GM13976 (cell line): ENCODE measurements at regions not wholly inside any gene's neighbourhood (a gene's known extent, or its start where the extent isn't known, plus 50 kb on each side); places are given as distances from the start of the nearest gene placed in this dataset.

Experiments used
- DNase-seq: peaks from one replicate; pipeline ENCODE4 v3.0.0; 2012; ENCODE audit warnings: low spot score
- CTCF ChIP-seq: IDR thresholded peaks from 2 replicates; pipeline ENCODE4 v1.5.1; 2012; ENCODE audit warnings: borderline replicate concordance, mild to moderate bottlenecking; ENCODE audit not compliant: insufficient read depth; ENCODE audit errors: extremely low read depth, missing control alignments, control extremely low read depth
- in situ Hi-C: fragments of 300-500 bp; cut with MboI; formaldehyde crosslinking; loops from one replicate; pipeline ENCODE4 v1.12.0; 2022; ENCODE audit warnings: low sequenced_read_pairs, mixed read lengths, inconsistent platforms; ENCODE audit not compliant: unreplicated experiment

DNA sequence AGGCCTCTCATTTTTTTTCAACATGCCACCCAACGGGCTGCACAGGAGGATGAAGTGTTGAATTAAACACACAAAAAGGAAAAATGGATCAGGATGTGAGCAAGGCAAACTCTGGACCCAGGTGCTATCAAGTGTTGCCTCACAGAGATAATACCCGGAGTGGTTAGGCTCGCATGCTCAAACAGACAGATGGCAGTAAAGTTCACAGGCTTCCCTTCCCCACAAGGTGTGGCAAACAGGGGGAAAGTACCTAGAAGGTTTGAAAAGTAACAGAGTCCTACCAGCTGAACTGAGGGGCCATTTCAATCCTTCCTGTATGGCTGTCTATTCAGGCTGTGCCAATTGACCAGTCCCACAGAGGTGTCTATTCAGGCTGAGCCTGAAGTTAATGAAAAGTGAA, 123.9 kb upstream of the GC start:
- no peak for DNase-seq
- in situ Hi-C loops = no loop called here
- no peak for TF ChIP-seq CTCF

GRCh38 chr4:71913275-71913674, 118.5 kb upstream of the NPFFR2 start:
- no peak for DNase-seq
- in situ Hi-C loops = no loop called here
- no peak for TF ChIP-seq CTCF

DNA sequence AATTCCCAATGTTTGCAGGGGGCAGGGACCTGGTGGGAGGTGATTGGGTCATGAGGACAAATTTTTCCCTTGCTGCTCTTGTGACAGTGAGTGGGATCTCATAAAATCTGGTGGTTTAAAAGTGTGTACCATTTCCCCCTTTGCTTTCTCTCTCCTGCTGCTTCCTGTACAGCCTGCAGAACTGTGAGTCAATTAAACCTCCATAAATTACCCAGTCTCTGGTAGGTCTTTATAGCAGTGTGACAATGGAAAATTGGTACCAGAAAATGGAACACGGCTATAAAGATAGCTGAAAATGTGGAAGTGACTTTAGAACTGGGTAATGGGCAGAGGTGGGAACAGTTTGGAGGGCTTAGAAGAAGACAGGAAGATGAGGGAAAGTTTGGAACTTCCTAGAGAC, 108.7 kb upstream of the NPFFR2 start:
- no peak for DNase-seq
- in situ Hi-C loops = no loop called here
- no peak for TF ChIP-seq CTCF

GRCh38 chr4:71930459-71930858, 101.3 kb upstream of the NPFFR2 start:
- no peak for DNase-seq
- in situ Hi-C loops = no loop called here
- TF ChIP-seq CTCF = no peak

GRCh38 chr4:71932941-71933340, 98.9 kb upstream of the NPFFR2 start:
- in situ Hi-C loops = no loop called here
- TF ChIP-seq CTCF = no peak
- DNase-seq = no peak

DNA sequence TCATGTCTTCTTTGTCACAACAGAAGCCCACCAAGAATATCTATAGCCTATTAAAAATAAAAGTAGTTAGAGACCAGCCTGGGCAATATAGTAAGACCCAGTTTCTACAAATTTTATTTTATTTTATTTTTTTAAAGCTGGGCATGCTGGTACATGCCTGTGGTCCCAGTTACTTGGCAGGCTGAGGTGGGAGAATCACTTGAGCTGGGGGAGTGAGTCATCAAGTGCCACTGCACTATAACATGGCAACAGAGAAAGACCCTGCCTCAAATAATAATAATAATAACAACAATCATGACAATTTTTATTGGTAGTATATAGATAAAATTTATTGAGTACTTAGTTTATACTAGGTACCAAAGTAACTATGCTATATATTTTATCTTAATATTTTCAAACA, 93.0 kb upstream of the NPFFR2 start:
- no peak for TF ChIP-seq CTCF
- in situ Hi-C loops = no loop called here
- no peak for DNase-seq

GRCh38 chr4:71941001-71941400, 90.8 kb upstream of the NPFFR2 start:
- peak; percentile 11 for DNase-seq
- in situ Hi-C loops = no loop called here
- no peak for TF ChIP-seq CTCF
